Panc1 (cell line): ENCODE measurements at regions not wholly inside any gene's neighbourhood (a gene's known extent, or its start where the extent isn't known, plus 50 kb on each side); places are given as distances from the start of the nearest gene placed in this dataset.

ENCODE experiments used
- CTCF ChIP-seq: fragments of 450-650 bp; IDR thresholded peaks from 2 replicates; pipeline ENCODE4 v1.5.1; 2017; ENCODE audit warnings: mild to moderate bottlenecking
- POLR2AphosphoS5 ChIP-seq: IDR thresholded peaks from 2 replicates; pipeline ENCODE4 v1.6.1; 2012; ENCODE audit warnings: mild to moderate bottlenecking, low read depth, low read length, moderate library complexity
- TCF7L2 ChIP-seq: IDR thresholded peaks from 2 replicates; pipeline ENCODE4 v1.6.1; 2011; ENCODE audit warnings: mild to moderate bottlenecking, low read depth, low read length, inconsistent platforms
- TF ChIP-seq, protein P1 (sequence below), 2 experiments: IDR thresholded peaks; 2 replicates each; pipeline ENCODE4 v1.6.1; 2011 to 2012; ENCODE audit warnings: low read depth in 2 of 2, control low read depth in 1 of 2, low read length in 1 of 2, mild to moderate bottlenecking in 1 of 2, moderate library complexity in 1 of 2; ENCODE audit not compliant: insufficient read depth in 1 of 2

DNA sequence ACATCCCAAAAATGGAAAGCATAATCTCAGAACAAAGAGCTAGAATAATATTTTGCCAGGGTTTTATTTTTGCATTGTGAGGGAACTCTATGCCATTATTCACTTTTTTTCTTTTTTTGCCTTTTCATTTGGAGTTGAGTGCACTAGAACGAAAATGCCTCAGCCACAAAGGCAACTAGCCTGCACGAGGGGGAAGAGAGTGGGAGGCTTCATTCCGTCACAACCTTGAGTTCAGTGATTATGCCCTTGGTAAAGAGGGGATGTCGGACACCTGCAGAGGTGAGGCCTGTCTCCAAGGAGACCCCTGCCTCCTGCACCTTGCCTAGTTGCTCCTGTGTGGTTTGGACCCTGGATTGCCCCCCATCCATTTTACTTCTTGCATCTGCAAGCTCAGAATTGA is 232.7 kb downstream of the TEX36 start:
- TF ChIP-seq CTCF = no peak
- TF ChIP-seq POLR2AphosphoS5 = no peak
- TF ChIP-seq, protein P1, sequence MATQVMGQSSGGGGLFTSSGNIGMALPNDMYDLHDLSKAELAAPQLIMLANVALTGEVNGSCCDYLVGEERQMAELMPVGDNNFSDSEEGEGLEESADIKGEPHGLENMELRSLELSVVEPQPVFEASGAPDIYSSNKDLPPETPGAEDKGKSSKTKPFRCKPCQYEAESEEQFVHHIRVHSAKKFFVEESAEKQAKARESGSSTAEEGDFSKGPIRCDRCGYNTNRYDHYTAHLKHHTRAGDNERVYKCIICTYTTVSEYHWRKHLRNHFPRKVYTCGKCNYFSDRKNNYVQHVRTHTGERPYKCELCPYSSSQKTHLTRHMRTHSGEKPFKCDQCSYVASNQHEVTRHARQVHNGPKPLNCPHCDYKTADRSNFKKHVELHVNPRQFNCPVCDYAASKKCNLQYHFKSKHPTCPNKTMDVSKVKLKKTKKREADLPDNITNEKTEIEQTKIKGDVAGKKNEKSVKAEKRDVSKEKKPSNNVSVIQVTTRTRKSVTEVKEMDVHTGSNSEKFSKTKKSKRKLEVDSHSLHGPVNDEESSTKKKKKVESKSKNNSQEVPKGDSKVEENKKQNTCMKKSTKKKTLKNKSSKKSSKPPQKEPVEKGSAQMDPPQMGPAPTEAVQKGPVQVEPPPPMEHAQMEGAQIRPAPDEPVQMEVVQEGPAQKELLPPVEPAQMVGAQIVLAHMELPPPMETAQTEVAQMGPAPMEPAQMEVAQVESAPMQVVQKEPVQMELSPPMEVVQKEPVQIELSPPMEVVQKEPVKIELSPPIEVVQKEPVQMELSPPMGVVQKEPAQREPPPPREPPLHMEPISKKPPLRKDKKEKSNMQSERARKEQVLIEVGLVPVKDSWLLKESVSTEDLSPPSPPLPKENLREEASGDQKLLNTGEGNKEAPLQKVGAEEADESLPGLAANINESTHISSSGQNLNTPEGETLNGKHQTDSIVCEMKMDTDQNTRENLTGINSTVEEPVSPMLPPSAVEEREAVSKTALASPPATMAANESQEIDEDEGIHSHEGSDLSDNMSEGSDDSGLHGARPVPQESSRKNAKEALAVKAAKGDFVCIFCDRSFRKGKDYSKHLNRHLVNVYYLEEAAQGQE (IDR thresholded peaks at IDR 0.05; ENCODE audit: insufficient read depth in 1 of 2, low read depth in 2 of 2, low read length in 1 of 2) = no peak
- TF ChIP-seq TCF7L2 = no peak
